Mesothelial cell of epicardium (in vitro differentiated cells): ENCODE measurements at regions not wholly inside any gene's neighbourhood (a gene's known extent, or its start where the extent isn't known, plus 50 kb on each side); places are given as distances from the start of the nearest gene placed in this dataset.

Experiments
- DNase-seq, 2 experiments: peaks; one replicate each; pipeline ENCODE4 v3.0.0; 2021; ENCODE audit warnings: low spot score in 2 of 2; ENCODE audit not compliant: unreplicated experiment in 2 of 2
- H3K27ac Mint-ChIP-seq: 2 replicates; pipeline ENCODE4 v1.8.0; 2021; ENCODE audit warnings: mixed read lengths
- H3K27me3 Mint-ChIP-seq: 2 replicates; pipeline ENCODE4 v1.8.0; 2021; ENCODE audit warnings: low read depth, mixed read lengths
- H3K36me3 Mint-ChIP-seq: 2 replicates; pipeline ENCODE4 v1.8.0; 2021; ENCODE audit warnings: mixed read lengths
- H3K4me1 Mint-ChIP-seq: 2 replicates; pipeline ENCODE4 v1.8.0; 2021; ENCODE audit warnings: mixed read lengths
- H3K4me3 Mint-ChIP-seq: 2 replicates; pipeline ENCODE4 v1.8.0; 2021; ENCODE audit warnings: mild to moderate bottlenecking, moderate library complexity, mixed read lengths
- H3K9me3 Mint-ChIP-seq: 2 replicates; pipeline ENCODE4 v1.8.0; 2021; ENCODE audit warnings: mixed read lengths
- TF ChIP-seq, protein P1 (sequence below): fragments of 200-600 bp; sonication (generic); IDR thresholded peaks from one replicate; pipeline ENCODE4 v1.5.0; 2021; ENCODE audit warnings: antibody characterized with exemption; ENCODE audit not compliant: unreplicated experiment

DNA sequence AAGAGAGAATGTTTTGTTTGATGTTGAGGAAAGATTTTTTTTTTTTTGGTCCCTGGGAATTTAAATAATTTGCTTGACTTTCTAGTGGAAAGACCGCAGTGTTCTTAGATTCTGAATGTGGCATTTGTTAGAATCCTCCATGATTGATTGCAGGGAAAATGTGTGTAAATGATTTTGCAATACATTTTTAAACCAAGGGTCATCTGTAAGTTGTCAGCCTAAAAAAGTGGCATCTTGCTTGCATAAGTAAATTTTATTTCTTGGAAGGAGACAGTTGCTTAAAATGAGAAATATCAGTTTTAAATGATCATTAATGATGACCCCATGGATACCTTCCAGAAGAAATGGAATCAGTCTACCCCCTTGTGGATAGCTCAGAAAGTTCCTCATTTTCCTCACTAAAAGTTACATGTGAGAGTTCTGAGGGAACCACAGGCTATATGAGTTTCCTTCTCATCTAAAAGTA is 105.1 kb upstream of the SLC25A48 start:
- Mint-ChIP-seq H3K27me3 (no peaks in the 10 kb centered on the region), H3K4me3 (no peak overlapping the region), H3K9me3 (no peaks in the 10 kb centered on the region), H3K4me1 (peaks cover 16% of the 10 kb centered on the region), H3K27ac (peak overlapping the region; percentile 80), H3K36me3 (no peaks in the 10 kb centered on the region)
- TF ChIP-seq, protein P1, sequence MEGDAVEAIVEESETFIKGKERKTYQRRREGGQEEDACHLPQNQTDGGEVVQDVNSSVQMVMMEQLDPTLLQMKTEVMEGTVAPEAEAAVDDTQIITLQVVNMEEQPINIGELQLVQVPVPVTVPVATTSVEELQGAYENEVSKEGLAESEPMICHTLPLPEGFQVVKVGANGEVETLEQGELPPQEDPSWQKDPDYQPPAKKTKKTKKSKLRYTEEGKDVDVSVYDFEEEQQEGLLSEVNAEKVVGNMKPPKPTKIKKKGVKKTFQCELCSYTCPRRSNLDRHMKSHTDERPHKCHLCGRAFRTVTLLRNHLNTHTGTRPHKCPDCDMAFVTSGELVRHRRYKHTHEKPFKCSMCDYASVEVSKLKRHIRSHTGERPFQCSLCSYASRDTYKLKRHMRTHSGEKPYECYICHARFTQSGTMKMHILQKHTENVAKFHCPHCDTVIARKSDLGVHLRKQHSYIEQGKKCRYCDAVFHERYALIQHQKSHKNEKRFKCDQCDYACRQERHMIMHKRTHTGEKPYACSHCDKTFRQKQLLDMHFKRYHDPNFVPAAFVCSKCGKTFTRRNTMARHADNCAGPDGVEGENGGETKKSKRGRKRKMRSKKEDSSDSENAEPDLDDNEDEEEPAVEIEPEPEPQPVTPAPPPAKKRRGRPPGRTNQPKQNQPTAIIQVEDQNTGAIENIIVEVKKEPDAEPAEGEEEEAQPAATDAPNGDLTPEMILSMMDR: peak; percentile 70
- no peak for DNase-seq

DNA sequence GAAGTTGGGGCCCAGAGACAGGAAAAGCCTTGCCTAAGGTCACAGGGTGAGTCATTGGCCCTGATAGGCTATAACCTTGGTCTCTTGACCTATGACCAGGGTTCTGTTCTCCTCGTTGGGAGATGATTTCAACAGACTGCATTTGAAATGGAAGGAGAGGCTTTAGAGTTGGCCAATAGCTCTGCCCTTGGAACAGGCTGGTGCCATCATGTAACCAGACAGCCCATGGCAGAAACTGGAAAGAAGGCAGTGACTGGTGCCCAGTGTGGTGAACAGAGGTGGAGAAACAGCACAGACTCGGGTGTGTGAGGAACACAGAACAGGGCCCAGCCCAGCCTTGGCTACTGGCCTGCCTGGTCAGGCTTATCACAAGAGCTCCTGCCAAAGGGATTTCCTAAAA is 109.8 kb upstream of the SLC25A48 start:
- no peaks in the 10 kb centered on the region for H3K9me3 Mint-ChIP-seq
- H3K4me3 Mint-ChIP-seq: no peak overlapping the region
- TF ChIP-seq, protein P1: no peak
- no peaks in the 10 kb centered on the region for H3K27me3 Mint-ChIP-seq
- H3K4me1 Mint-ChIP-seq: peaks cover 40% of the 10 kb centered on the region
- peak overlapping the region; percentile 6 for H3K27ac Mint-ChIP-seq
- DNase-seq: no peak
- H3K36me3 Mint-ChIP-seq: no peaks in the 10 kb centered on the region

DNA sequence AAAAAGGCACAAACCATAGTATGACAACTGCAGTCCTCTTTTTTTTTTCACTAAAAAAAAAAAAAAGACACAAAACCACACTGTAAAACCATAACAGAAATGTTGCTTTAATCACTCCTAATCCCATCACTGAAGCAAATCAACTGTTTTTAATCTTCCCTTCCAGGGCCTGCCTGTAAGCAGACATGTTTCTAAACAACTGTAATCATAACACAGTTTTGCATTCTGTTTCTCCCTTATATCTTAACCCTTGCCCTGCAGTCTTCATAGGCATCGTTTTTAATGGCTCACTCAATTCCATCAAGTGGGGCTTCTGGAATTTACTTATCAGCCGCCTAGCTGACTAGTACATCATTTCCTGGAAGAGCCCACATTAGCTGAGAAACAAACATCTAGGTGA is 111.0 kb upstream of the SLC25A48 start:
- Mint-ChIP-seq H3K27me3 (no peaks in the 10 kb centered on the region), H3K36me3 (no peaks in the 10 kb centered on the region), H3K4me3 (no peak overlapping the region), H3K9me3 (no peaks in the 10 kb centered on the region), H3K4me1 (peaks cover 39% of the 10 kb centered on the region), H3K27ac (no peak overlapping the region)
- DNase-seq: no peak
- TF ChIP-seq, protein P1: no peak

DNA sequence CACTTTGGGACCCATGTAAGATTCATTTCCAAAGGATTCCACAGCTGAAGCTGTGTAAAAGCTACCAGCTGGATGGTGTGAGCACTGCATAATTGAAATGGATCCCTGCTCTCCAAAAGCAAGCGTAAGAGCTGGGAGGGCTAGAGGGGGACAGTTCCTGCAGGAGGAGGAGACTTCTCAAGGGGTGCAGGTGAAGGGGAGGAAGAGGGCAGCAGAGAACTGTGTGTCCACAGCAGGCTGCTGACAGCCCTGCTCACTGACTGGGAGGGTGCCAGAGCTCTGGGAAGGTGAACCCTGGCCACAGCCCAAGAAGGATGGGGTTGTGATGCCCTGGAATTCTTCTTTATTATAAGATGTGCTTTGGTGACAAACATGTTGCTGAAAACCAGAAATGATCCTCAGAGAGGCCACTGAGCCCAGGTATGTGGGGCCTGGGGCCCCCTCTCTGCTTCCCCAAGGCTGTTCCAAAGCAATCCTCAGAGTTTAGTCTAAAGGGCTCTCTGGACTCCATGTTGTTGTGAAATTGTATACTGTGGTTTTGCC is 112.8 kb upstream of the SLC25A48 start:
- no peak for DNase-seq
- H3K27ac Mint-ChIP-seq: no peak overlapping the region
- H3K9me3 Mint-ChIP-seq: no peaks in the 10 kb centered on the region
- peaks cover 35% of the 10 kb centered on the region for H3K4me1 Mint-ChIP-seq
- H3K36me3 Mint-ChIP-seq: no peaks in the 10 kb centered on the region
- no peaks in the 10 kb centered on the region for H3K27me3 Mint-ChIP-seq
- no peak overlapping the region for H3K4me3 Mint-ChIP-seq
- TF ChIP-seq, protein P1: no peak

DNA sequence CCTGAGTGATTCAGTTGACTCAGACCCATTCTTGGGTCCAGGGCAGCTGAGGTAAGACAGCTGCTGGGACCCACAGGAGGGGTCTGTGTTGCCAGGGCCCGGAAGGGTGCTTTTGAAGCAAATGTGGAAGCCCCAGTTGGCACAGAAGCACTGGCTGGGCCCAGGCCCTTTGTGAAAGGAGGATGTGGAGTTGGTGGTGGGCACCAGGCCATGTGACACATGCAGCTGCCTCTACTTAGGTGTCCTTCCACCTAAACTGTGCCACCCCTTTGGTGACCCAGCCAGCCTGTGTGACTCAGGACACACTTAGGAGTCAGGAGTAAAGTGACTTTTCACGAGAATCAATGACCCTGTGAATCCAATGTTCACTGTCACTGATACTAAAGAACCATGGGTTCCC is 114.3 kb upstream of the SLC25A48 start:
- Mint-ChIP-seq H3K27ac (no peak overlapping the region), H3K4me1 (peaks cover 41% of the 10 kb centered on the region), H3K4me3 (no peak overlapping the region), H3K9me3 (no peaks in the 10 kb centered on the region), H3K36me3 (no peaks in the 10 kb centered on the region), H3K27me3 (no peaks in the 10 kb centered on the region)
- no peak for DNase-seq
- TF ChIP-seq, protein P1: no peak
